GM19463 (cell line): ENCODE measurements at regions not wholly inside any gene's neighbourhood (a gene's known extent, or its start where the extent isn't known, plus 50 kb on each side); places are given as distances from the start of the nearest gene placed in this dataset.

Experiments used
- ATAC-seq: cut with Tn5 transposase; IDR thresholded peaks from one replicate; pipeline ENCODE4 v1.9.1; 2021; ENCODE audit warnings: mild to moderate bottlenecking, moderate library complexity; ENCODE audit not compliant: unreplicated experiment

DNA sequence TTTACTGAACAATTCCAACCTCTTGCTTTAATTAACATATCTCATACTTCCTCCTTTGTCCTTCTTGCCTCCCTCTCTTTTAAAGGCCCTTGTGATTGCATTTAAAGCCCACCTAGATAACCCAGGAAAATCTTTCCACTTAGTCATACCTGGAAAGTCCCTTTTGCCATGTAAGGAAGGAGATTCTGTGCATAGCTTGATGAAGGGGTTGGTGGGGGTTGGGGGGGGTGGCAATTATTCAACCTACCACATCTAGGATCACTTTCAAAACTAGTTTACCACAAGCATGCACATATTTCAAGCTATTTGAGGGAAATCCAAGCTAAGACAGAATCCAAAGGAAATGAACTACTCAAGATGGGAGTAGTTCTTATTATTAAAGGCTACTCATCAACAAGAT is 249.1 kb upstream of the PTBP2 start:
- ATAC-seq = no peak

DNA sequence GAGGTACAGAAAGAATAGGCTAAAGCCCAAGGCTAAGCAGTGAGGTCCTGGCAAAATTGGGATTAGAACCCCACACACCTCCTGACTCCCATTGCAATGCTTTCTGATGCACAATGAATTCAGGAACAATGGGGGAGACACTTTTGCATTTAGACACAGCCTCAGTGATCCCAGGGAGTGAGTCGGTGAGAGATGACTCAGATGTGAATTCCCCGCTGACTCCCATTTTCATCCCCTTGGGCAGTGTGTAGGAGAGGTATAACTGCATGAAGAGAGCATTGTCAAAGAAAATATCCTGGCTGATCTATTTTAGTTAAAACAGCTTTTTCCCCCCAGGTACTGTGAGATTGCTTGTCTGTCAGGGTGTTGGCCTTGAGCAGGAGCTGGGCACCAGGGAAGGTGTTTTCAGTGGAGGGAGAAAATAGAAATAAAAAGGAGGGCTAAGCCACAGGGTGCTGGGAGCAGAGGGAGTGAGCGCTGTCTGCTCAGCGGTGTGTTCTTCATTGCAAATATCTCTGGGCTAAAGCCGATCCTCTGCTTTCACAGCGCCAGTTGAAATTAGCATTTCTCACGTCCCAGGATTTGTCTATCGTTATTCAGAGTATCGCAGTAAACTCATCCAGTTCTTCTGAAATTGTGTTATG is 247.7 kb upstream of the PTBP2 start:
- no peak for ATAC-seq

DNA sequence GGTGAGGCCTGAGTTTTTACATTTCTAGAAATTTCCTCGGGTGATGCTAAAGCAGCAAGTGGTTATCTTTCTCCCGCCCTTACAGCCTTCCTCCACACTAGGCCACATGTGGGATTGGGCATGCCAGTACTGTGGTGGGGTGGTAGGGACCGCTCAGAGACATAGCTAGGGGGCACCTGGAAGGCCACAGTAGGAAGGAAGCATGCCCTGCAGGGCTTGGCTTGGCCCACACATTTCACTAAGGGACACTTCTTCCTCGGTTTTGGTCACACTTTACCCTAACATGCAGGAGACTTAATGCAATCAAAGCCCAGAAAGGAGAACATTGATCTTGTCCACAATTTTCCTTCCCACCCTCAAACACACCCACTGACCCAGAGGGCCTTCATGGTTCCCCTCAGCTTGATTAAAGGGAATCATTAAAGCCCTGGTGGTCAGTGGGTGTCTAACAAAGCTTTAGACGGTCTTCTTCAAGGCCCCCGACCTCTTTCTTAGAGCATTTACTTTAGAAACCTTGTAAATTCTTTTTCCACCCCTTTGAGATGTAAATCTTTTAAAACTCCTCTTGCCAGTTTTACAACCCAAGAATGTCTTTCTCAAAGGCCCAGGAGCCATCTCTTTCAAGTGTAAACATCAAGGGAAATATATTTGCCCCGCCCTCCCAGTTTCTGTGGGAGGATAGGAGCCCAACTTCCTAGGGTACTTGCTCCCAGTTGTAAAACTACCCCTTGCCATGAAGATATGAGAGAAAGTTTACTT is 246.4 kb upstream of the PTBP2 start:
- no peak for ATAC-seq

DNA sequence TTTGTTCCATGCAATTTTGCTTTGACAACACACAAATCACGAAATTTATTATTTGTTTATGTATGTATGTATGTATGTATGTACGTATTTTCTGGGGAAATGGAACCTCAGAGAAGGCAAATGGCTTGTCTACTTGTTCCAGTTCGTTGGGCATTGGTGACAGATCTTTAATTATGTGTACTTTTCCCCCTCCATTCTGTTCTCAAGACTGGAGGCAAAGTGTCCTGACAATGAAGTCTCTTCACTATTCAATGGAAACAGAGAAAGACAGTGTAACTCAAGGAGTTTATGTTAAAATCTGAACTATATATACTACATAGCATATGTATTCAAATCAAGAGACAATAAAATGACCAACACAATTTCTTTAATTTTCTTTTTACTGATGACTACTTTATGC is 245.7 kb upstream of the PTBP2 start:
- no peak for ATAC-seq

DNA sequence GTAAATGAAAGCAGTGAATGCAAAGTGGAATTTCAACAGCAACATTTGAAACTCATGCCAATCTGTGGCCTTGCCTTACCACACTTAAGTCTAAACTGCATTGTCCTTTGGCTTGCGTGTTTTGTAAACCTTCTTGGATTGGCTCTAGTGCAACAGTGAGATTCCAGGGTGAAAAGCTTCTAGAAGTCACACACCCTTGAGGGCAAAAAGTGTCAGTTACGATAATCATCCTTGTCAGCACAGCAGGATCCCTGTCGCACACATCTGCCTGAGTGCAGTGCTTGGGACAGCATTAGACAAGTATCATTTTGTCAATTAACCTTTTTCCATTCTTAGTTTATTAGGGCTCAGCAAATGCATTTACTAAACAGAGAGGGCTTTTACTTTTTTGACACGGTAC is 243.4 kb upstream of the PTBP2 start:
- ATAC-seq = no peak

DNA sequence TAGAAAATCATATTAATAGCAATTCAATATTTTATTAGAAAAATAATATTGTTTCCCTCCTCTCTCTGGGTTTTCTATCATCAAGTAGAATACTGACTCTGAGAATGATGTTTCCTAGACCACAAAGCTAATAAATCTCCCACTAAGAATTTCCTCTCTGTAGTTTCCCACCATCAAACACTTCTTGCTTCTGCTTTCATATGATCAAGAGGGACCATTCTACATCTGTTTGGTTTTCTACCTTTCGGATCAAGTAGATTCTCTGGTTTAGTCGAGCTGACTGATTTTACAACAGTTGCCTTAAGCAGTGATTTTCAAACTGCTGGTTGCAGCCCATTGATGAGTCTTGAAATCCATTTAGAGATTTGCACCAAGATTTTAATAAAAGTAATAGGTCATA is 240.2 kb upstream of the PTBP2 start:
- ATAC-seq = no peak

DNA sequence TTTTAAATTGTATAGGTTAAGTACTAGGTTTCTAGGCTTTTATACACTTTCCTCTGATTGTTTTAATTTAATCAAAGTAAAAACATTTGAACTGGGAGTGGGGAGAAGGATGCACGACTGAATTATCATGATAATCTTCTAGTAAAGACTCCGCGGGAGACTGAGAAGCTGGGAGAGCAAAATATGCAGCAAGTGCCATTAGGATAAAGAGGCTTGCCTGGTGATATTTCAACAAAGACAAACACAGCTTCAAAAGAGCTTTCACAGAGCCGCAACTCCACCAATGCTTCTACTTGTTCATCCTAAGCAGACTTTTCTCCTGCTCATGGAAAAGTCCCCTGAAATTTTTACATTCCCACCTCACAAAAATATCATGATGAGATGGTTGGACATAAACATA is 239.0 kb upstream of the PTBP2 start:
- no peak for ATAC-seq

DNA sequence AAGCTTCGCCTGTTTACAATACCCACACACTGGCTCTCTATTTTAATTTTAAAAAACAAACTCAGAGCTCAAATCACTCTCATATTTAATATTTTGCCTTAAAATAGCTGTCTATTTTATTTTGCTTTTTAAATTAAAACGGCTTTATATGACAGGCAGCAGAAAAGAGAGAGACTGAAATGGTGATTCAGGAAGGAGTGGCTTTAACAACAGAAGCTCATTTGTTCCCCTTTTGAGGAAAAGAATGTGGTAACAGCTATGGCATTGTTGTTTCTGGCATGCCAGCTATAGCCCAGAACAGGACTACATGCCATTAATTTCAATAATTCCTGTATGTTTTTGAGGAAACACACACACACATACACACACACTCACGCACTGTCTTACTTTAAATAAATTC is 234.2 kb upstream of the PTBP2 start:
- ATAC-seq = no peak

DNA sequence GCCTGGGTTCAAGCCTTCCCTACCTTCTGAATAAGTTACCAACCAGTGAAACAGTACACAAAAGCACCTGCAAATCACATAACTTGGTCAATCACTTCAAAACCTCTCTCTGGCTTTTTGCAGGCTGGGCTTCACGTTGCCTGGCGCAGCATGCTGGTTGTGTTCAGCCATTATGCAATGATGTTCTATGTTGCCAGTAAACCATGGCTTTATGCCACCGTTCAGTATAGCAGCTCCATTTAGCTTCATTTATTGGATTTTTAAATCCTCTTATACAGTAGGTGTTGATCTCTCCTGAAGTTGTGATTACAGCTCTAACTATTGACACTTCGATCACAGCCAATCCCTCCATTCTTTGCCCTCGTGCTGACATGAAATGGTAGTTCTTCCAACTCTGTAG is 233.6 kb upstream of the PTBP2 start:
- ATAC-seq = no peak

DNA sequence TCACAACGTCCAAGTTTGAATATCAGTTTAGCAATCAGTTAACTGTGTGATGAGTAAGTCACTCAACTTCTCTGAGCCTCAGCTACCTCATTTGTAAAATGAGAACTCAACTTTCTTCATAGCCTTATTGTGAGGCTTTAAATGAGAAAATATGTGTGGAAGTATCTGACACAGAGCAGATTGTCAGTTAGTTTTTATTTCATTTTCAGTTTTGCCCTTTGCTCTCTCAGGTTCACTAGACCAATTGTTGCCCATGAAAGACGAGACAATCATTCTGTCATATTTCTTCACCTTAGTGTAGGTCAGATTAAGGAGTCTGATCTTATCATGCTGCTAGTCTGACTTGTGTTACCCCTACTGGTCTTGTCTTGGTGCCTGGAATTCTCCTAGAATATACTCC is 232.8 kb upstream of the PTBP2 start:
- peak; percentile 69 for ATAC-seq

DNA sequence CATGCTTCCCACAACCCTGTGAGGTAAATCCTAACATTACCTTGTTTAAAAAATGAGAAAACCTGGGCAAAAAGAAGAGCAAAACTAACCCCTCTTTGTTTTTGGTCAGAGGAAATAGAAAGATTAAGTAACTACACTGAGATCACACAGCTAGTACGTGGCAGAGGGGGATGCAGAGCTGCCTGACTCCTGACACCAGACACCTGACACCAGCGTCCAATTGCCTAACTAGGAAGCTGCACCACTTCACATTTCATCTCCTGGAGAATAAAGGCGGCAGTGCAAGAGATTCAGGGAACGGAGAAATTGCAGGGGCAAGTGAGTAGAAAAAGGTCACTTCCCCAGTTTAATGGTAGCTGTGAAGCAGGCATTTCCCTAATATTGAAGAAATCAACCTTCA is 229.3 kb upstream of the PTBP2 start:
- no peak for ATAC-seq

DNA sequence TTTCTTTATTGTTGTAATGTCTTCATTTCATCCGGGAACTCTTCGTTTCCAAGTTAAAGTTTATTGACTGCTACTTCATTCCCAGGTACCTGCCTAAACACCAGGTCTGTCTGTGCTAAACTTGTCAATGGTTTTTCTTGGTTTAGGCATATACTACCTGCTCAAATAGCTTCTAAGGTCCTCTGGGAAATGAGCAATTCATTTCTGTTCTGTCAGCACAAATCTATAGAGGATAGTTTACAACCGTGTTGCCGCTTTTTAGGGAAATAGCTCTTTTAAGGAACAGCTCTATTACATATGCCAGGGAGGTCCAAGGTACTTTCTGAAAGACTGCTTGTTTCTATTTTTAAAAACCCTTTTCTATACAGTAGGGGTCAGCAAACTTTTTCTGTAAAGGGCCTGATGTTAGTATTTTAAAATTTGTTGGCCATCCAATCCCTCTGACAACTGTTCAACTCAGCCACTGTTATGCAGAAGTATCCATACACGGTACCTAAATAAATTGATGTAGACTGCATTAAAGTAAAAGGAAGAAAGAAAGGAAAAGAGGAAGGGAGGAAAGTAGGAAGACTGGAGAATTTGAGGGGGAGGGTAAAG is 222.7 kb upstream of the PTBP2 start:
- ATAC-seq = no peak

DNA sequence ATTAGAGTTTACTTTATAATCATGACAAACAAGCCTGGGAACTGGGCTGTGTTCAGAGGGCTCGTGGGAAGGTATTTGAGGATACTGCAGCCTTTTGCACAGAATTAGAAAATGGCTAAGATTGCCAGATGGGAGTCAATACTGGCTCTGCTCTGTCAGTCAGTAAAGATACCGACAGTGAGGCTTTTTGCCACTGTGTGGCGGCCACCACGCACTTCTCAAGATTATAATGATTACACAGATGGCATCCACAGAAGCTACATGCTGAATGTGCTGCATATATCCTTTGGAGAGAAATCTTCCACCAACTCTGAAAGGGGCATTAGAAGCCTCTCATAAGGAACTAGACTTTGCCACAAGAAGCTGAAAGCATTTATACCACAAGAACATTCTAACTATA is 213.4 kb upstream of the PTBP2 start:
- ATAC-seq = no peak

DNA sequence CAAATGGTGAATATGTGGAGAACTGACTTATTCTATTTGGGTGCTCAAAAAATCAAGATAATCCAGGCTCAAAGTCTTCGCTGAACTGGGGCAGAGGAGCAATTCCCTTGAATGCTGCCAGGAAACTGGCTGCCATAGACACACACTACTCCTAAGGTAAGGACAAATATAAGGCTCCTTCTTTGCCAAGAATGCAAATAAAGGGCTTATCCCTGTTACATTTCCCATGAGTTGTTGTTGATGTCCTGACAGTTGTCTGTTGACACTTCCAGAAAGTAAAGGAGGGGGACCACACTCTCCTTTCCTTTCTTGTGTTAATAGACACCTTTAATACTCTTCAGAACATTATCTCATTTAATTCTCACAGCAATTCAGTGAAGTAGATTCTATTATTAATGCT is 212.2 kb upstream of the PTBP2 start:
- no peak for ATAC-seq

DNA sequence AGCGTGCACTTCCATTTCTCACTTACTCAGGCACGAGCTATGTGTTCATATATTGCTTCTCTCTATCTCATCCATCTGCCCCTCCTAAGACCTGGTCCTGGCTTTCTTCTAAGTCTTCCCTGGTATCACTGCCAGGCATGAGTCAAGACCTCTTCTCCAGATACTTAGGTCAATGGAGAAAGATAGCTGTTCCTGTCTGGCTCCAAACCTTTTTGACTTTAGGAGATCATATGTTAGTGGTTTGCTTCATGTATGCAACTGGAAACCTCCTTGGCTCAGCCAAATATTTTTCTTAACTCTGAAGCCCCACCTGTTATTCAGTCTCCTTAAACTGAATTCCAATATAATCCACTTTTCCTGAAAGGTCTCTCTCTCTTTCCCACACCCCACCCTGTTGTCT is 211.6 kb upstream of the PTBP2 start:
- no peak for ATAC-seq

DNA sequence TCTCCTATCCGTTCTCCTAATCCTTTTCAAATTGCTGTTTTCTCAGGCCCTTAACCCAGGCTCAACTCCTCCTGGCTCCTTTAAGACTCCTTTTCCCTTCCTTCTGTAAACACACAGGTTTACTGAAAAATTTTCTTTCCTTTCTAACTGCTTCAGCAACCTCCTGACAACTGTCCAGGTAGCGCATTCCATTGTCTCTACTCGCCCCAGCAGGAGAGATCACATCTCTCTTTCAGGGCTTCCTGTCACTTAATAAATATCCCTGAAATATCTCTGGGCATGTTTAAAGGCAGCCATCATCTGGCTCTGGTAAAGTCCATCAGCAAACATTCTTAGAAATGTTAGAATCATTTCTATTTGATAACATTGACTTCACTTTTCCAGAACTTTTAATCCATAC is 211.2 kb upstream of the PTBP2 start:
- ATAC-seq = no peak

DNA sequence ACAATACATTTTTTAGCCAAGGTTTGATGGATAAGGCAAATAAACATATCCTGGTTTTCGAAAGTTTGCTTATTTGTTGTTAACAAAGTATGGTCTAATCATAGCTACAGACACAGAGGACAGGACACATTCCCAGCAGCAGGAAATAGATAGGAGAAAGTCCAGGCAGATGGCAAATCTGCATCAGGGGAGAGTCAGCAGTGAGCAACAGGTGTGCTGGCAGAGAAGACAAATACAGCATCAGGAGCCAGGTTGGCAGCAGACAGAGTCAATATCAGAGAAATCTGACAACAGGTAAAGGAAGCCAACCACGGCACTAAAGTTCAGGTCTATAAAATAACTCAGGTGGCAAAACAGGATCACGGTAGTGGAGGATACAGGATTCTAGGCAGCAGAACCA is 210.7 kb upstream of the PTBP2 start:
- ATAC-seq = no peak

DNA sequence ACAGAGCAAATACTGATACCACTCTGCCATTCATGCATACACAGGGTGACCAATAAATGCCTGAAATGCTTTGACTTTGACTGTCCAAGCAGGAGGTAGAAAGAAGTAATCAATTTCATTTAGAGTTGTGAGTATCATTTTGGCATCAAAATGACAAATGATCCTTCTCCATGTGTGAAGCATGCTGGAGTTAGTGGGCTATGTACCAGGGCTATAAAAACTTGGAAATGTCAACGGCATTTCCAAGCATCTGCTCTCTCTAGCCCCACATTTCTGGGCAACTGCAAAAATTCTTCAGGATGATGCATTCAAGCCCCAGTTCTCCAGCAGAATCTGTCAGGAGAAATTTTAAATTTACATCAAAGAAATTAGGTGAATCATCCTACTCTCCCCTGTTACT is 208.4 kb upstream of the PTBP2 start:
- no peak for ATAC-seq

DNA sequence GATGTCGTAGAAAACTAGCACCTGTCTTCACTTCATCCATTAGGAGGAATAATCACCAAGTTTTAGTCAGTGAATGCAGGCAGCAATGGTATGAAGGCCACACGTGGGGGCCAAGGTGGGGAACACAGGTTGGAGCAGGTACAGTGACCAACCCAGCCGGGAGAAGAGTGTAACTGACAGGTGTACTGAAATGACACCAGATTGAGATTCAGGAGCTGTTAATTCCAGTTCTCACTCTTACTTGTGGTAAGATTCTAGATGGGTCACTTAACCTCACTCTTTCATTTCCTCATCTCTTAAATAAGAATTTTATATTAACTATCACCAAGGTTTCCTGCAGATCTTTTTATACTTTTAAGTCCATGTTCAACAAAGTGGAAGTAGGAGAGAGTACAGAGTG is 206.2 kb upstream of the PTBP2 start:
- peak; percentile 95 for ATAC-seq

DNA sequence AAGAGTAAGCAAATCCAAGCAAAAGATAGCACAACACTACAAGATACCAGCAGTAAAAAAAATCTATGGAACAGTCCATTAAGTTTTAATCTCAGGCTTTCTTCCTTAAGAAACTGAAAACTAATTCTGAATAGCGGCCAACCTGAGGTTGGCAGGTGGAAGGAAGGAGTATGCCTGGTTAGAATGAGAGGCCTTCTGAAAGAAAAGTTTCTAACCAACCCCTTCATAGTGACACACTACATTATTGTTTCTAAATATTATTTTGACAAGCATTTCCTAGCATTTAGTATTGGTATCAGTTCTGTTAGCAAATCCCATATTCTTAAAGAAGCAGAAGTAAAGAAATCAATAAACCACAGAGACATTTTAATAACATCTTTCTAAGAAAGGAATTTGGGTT is 205.7 kb upstream of the PTBP2 start:
- ATAC-seq = peak; percentile 50

DNA sequence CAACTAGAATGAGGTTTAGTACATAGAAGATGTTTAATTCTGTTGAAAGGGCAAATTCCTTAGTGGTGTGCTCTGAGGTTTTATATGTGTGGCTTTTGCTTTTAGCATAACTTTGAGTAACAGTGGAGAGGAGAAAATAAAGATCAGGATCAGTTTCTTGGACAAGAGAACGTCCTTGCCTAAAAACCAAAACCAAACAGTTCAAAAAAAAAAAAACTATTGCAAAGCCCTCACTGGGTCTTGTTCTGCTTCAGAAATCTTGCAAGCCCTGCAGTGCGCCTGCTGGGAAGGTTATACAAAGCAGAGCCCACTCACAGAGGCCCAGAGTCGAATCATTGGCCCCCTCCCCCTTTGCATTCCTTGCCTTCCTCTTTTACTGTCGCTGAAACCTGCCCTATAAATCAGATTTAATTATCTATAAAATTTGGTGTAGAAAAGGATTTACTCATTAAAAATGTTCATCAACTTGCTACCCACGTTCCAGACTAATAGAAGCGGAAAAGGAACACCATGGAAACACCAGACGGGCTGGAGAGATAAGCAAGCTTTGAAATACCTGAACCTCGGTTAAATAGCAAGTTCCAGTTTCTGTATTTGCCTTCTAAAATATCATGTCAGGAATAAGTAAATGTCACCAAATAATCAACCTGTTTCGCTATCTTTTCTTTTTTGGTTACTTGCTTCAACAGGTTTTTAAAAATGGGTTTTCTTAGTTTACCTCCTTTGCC is 201.6 kb upstream of the PTBP2 start:
- no peak for ATAC-seq

DNA sequence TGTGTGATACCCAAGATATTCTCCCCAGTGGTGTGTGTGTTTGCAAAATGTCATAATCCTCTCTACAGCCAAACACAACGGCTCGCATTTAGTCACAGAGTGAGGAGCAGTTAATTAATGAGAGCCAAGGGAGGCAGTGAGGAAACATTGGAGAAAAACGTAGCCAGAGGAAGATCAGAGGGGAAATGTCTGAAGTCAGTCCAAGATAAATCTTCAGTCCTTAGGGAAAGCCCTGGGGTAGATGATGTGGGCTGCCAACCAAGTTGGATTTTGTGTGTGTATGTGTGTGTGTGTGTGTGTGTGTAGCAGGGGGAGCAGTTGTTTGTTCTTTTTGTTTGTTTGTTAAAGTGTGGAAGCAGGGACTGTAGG is 201.0 kb upstream of the PTBP2 start:
- no peak for ATAC-seq
